Mucosa of gallbladder (tissue), 1 donor: ENCODE measurements at regions not wholly inside any gene's neighbourhood (a gene's known extent, or its start where the extent isn't known, plus 50 kb on each side); places are given as distances from the start of the nearest gene placed in this dataset.

Source experiments
- DNase-seq: peaks from one replicate; pipeline ENCODE4 v3.0.0-alpha.2; 2020; ENCODE audit warnings: low spot score
- donor health status: DM: no; HTN: no; CAD: no.

DNA sequence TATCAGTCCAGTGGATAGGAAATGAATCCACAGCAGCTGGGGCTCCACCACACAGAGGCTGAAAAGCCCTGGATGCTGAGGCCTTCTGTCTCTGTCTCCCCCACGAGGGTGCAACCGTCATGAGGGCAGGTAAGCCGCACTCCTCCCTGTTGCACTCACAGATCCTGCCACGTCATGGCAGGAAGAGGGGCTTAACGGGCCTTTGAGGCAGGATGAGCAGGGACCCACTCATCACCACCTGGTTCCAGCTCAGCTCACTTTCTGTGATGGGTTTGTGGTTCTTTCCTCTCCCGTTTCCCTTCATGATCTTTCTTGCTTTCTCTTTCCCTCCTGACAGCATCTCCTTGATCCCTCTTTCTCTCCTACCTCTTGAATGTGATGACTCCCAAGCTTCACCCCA is 575.2 kb downstream of the CCDC171 start:
- no peak for DNase-seq

DNA sequence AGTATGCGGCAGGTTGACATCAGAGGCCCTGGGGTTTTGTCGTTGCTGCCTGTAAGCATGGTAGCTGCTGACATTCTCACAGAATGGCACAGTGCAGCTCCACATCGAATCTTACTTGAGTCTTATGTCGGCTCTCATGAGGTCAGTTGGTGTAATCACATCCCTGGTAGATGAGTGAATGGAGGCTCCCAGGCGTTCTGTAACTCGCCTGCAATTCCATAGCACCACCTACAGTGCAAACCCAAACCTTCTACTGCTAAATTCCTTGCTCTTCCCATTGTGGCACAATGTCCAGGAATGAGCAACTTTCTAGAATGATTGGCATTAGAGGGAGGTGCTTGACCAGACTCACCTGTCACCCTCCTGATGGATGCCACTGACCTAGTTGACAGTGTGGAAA is 578.4 kb downstream of the CCDC171 start:
- no peak for DNase-seq

DNA sequence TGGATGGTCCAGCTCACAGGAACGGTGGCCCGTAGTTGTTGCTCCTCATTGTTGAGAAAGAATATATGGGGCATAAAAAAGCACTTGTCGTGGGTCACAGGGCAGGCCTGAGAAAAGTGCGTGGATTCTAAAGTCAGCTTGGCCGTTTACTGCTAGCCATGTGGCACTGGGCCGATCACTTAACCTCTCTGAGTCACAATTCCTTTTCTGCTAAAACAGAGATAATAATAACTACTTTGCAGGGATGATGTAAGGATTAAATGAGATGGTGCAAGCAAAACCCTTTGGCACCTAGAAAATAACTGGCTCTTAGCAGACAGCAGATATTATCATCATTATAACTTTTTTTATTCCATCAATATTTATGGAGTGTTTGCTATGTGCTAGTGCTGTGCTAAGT is 579.7 kb downstream of the CCDC171 start:
- no peak for DNase-seq

DNA sequence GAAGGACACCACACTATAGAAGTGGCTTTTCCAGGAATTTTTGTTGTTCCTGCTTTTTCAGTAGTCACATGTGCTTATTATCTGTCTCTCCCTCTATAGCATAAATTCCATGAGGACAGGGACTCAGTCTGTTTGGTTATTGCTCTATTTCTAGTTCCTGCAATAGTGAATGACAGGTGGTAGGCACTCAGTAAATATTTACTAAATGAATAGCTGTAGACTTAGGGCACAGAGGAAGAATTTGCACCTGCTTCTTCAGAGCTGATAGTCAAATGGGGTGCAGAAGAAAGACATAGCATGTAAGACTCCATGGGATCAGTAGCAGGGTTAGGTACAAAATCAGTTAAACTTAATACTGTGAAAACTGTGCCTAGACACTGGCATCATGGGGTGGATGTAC is 580.2 kb downstream of the CCDC171 start:
- no peak for DNase-seq

DNA sequence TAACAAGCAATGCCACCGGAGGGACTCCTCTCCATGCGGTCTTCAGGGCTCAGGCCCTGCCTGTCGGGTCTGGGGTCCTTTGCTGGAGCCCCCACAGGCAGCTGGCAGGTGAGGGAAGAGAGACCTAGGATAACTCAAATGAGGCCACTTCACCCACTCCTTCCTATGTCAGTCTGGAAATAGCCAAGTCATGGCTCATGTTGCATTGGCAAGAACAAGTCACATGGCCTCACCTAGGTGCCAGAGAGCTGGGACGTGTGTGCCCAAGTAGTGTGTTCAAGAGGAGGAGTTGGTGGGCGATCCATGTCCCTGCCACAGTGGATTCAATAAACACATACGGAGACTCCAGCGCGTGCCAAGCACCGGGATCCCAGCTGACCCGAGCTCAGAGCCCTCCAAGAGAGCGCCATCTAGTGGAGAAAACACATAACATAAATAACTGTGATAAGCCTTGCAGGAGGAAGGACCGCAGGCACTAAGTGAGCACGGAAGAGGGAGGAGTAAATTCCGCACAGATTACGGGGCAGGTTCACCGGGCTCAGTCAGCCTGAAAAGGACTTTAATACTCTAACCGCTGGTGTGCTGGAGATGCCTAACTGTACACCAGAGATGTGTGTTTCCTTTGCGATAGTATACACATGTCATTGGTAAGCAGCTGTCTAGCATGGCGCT is 580.8 kb downstream of the CCDC171 start:
- DNase-seq = no peak

DNA sequence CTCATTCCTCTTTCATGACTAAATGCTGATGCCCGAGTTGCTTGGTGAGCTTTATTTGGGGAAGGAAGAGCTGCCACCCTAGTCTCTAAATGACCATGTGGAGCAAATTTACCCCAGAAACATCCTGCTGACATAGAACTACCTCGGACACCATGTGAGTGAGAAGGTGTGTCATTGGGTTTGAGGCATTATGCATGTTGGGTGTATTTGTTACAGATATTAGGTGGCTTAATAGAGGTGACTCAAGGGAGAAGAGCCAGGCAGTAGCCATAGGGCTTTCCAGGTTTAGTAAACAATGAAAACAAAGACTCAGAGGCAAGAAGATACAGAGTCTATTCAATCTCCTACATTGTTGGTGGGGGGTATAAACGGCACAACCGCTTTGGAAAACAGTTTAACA is 581.5 kb downstream of the CCDC171 start:
- no peak for DNase-seq

DNA sequence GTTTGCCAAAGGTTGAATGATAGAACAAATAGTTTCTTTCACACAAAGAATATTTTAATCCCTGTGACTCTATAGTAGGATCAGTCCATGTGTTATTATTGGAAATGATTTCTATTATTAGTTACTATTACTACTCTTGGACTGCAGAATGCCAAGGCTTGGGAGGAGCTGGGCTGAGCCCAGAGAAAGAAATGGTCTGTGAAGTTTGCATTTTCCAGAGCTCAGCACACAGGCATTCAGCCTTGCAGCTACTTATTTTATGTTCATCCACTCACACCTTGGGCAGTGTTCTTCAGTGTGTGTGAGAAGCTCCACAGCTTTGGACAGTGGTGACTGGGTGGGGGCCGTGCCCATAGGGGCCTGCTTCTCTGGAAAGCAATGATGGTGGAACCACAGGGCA is 583.1 kb downstream of the CCDC171 start:
- DNase-seq = no peak

DNA sequence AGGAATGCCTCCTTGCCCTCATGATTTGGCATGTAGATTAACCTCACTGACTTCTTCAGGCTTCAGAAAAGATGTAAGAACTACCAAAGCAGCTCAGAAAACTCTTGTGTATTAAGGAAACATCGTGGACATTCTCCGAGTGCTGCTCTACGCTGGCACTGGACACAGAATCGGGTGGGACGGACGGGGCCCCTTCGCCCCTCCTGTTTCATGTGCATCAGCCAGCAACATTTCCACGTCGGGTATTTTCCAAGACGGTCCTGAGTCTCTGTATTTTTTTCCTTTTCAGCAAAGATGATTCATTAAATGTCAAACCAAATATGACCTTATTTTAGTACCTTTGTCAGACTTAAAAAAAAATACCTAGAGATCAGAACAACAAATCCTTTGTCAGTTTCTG is 583.6 kb downstream of the CCDC171 start:
- no peak for DNase-seq

DNA sequence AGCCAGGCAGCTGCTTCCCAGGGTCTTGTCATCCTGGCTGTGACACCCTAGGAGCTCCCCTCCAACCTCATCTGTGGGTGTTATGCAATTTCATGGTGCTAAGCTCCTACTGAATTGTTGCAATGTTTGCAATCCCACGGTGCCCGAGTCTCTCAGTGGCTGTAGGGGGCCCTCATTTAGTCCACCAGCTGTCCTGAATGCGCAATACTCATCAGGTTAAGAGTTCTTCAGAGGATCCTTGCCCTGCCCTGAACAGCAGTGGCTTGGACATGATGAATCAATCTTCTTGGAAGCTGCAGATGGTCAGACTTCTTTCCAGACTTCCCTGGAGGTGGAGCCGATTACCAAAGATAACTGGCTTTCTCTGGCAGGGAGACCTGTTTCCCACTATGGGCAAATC is 584.1 kb downstream of the CCDC171 start:
- no peak for DNase-seq

DNA sequence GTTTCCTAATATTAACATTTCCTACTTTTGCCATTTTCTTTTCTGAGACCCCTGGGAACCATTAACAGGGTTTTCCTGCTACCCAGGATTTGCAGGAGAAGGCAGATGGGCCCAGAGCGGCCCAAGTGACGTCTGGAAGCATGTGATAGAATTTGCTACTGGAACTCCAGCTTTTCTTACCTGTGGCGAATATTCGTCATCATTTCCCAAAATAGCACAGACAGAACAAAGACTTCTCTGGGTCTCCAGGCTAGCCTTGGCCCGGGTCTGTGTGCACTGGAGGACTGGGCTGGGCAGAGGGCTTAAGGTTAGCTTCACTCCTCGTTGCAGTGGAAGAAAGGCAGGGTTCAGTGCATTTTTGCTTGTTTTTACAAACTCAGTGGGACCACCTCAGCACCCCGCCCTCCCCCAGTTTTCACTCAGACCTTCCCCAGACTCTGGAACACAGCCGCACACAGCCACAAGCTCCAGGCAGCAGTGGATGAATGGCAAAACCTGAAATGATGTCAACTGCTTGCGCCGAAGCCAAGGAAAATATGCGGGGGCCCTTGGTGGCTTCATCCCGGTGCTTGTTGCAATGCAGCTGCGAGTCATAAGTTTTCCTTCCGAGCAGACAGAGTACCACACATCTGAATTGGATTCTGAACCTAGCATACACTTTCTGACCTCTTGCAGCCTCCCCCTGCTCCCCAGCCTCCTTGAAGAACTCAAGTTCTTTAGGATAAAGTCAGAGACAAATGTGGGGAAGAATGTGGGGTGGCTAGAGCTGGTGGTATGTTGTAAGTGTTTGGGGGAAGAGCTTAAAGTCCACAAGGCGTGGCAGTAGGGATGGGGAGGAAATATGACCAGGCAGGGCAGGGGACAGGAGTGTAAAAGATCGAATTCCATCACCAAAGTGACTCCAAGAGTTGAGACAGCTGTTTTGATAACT is 586.0 kb downstream of the CCDC171 start:
- DNase-seq = no peak

DNA sequence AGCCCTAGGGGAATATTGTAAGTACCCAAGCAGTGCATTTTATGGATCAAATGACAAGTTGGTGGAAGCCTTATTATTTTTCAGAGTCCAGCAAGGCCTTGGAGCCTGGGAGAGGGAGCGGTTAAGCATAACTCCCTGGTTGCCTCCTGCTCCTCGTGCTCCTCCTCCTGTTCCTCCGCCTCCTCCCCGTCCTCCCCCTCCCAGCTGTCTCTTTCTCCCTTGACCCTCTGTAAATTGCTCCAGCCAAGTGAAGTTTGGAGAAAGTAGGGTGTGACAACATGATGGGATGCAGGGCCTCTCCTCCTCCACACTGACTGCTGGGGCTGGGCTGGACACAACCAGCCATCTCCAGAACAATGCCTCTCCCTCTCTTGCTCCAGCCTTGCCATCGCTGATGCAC is 586.9 kb downstream of the CCDC171 start:
- DNase-seq = peak; percentile 31

DNA sequence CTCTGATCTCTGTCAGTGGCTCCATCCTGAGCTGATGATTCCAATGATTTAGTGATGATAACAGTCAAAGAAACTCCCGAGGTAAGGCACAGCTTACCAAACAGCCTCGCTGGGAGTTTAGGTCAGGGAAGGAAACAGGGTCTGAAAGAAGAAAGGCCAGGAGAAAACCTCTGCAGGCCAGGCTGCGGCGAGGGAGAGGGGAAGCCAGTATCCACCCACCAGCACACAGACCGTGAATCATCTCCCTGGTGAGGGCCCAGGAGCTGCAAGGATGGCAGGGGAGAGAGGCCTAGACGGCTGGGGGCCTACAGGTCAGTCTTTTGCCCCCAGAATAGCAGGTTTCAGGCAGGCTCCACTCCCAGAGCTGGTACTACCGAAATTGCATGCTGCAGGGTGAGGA is 590.5 kb downstream of the CCDC171 start:
- no peak for DNase-seq

DNA sequence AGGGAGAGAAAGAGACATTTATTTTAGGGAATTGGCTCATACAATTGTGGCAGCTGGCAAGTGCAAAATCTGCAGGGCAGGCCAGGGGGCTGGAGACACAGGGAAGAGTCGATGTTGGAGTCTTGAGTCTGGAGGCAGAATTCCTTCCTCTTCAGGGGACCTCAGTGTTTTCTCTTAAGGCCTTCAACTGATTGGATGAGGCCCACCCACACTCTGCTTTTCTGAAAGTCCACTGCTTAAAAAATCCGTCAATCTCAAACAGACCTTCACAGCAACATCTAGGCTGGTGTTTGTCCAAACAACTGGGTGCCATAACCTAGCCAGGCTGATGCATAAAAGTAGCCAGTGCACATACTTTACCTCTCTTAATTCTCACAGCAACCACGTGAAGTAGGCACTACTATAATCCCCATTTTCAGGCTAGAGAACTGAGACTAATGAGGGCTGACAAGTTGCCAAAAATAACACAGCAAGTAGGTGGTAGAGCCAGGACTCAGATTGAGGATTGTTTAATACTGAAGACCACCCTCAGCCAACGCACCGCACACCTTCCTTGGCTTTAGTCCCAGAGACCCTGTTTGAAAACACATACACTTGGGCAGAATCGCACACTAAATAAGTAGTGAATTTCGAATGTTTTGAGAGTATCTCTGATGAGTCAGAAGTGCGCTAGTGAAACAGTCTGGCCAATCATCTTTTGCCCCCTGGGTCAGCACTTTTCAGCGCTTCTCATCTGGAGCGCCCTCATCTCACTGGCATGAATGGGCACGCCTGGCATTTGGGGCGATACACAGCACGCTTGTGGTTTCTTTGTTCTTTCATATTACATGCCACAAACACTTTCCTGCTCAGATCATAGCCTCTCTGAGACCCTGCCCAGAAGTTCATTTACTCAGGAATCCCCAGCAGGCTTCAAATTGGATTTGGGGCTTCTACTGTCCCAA is 591.4 kb downstream of the CCDC171 start:
- DNase-seq = no peak

DNA sequence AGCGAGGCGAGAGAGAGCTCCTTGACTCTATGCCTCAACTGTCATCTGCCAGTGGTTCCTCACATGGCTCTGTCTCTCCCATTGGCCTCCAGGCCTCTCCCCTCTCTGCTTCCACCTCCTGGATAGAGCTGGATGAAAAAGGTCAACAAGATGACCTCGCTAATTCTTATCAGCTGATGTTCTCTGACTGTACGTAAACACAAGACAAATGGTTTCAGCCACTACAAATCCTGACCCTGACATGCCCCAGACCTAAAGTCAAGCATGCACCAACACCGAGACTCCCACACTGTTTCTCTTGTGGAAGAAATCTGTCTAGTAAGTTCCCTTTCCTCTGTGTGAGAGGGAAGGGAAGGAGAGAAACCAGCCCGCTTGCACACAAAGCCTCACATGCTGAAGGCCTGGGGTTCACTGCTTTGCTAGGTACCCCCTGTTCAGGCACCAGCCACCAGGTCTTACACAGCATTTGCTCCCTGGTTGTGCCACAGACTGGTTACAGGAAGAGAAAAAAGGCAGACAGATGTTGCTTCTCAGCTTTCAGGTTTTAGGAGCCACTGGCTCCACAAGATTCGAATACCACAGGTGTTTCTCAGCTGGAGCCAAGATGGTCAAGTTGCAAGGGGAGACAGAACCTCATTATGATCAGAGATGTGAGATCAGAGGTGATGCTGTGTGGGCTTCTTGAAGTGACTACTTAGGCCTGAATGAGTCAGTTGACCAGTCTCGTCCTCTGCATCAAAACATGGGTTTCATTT is 592.5 kb downstream of the CCDC171 start:
- DNase-seq = no peak

DNA sequence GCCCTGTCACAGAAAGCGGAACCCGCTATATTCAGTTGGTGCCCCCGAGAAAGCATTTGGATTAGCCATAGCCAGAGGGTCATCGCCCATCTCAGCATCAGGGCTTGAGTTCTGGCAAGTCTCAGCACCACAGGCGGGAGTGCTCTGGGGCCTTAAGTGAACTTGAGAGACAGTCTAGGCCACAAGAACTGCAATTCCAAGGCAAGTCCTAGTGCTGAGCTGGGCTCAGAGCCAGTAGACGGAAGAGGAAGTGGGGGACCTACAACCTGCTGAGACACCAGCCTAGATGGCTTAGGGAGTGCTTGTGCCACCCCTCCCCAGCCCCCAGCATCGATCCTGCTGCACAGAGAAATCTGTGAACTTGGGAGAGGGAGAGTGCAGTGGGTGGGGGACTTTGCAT is 594.9 kb downstream of the CCDC171 start:
- DNase-seq = no peak

DNA sequence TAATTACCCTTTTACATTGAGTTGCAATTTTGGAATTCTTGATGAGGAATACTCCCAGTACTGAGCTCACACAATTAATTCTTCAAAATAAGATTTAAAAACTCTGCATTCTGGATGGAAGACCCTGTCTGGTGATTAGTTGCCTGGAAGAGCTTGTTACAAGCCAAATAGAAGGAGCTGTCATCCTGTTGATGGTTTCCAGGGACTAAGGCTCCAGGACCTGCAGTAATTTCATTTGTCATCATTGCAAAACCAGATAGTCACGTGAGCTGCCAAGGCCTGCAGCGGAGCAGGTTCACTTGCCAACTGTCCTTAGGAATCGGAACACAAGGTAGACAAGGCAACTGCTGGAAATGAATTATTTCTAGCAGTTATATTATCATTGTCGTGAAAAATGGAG is 597.7 kb downstream of the CCDC171 start:
- DNase-seq = peak; percentile 38

DNA sequence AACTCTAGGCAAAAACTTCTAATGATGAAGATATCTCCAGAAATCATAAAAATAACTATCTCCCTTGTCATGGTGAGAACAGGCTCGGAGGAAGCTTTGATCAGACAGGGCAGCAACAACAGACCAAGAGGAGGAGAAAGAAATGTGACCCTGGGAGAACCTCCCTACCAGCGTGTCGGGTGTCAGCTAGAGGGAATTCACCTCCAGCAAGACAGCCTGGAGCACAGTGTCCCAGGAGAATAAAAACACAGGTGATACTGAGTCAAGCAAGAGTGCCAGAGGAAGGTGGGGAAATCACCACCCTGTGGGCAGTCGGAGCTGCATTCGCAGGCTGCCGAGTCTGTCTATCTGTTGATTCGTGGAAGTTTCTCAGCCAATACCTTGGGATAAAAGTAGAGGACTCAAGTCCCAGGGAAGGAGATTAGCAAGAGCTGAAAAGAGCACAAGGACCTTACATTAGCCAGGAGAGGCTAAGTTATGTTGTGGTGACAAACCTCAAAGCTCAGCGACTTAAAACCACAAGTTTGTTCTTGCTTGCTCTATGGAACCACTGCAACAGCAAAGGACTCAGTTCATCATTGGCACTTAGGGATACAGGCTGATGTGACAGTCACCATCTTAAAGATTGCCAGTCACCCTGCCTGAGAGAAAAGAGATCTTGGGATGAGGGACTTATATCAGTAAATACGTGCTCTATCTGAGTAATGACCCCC is 598.3 kb downstream of the CCDC171 start:
- DNase-seq = no peak

DNA sequence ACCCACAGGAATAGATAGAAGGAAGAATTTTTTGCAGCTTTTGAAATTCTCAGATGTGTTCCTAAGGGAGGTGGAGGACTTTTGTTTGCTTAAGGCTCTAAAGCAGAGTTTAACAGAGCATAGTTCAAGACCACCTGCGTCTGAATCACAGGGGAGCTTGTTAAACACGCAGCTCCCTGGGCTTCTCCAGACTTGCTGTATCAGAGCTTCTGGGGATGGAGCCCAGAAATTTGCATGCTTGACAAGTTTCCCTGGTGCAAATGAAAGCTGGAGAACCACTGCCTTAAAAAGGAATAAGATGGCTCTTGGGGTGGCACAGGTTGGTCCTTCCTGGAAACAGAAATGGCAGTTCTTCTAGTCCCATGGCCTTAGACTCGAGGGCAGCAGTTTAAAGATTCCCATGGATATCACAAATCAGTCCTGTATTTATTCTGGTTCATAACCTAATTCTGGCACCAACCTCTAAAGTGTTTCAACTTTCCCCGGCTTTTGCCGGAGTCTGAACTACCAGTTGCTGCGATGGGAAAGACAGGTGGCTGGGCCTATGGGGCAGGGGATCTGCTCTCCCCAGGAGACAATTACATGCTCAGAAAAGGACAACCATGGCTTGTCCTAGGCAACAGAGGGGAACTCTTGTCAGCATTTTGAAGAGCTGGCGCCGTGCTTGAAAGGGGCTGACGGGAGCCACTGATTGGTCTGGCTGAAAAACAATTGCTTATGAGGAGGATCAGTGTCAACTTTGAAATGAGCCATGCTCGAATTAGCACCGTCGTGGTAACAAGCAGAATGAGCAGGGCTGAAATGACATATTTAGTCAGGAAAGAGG is 599.6 kb downstream of the CCDC171 start:
- DNase-seq = no peak

DNA sequence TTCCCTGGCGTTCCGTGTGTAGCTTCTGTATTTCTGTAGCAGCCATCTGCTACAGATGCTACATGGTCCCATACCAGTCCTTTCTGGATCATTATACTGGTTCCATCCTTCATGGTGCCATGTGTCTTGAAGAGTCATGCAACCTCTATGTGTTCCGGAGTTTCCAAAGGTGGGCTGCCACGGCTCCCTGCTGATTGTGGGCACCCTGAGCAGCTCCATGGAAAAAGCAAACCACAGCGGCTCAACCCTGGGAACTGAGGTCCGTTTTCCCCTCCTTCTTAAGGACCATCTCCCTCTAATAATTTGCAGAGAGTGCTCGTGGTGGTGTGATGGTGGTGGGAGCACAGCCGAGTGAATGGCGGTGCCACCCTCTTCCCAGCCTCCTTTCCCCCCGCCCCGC is 600.4 kb downstream of the CCDC171 start:
- DNase-seq = no peak

DNA sequence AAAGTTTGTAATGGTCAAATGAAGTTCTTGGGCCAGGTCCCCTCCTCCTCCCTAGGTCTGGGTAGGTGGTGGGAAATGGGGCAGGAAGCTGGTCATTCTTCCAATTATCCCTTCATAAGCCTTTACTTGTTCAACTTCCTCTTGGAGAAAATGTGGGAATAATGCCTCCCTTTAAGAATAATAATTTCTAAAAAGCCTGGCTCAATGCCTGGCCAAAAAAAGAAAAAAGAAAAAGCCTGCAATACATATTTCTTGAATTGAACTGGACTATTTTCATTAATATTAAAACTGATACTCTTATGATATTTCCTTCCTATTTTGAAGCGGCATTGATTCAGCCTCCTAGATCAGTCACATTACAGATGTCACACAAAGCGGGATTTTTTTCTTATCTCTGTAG is 600.9 kb downstream of the CCDC171 start:
- DNase-seq = no peak
